Posterior vena cava (tissue), 2 donors: ENCODE measurements at regions not wholly inside any gene's neighbourhood (a gene's known extent, or its start where the extent isn't known, plus 50 kb on each side); places are given as distances from the start of the nearest gene placed in this dataset.

Experiments
- DNase-seq: peaks from one replicate; pipeline ENCODE4 v3.0.0-alpha.2; 2020; ENCODE audit warnings: low spot score
- intact Hi-C, 2 donors: fragments of 100-400 bp; cut with DNase I; formaldehyde crosslinking; loops; one replicate each; pipeline versions ENCODE4 v1.14.1 to v1.14.2; 2022 to 2023
- donor health status: DM: yes; HTN: yes; CAD: no.
- donor health status: DM: yes; HTN: yes; CAD: no.

DNA sequence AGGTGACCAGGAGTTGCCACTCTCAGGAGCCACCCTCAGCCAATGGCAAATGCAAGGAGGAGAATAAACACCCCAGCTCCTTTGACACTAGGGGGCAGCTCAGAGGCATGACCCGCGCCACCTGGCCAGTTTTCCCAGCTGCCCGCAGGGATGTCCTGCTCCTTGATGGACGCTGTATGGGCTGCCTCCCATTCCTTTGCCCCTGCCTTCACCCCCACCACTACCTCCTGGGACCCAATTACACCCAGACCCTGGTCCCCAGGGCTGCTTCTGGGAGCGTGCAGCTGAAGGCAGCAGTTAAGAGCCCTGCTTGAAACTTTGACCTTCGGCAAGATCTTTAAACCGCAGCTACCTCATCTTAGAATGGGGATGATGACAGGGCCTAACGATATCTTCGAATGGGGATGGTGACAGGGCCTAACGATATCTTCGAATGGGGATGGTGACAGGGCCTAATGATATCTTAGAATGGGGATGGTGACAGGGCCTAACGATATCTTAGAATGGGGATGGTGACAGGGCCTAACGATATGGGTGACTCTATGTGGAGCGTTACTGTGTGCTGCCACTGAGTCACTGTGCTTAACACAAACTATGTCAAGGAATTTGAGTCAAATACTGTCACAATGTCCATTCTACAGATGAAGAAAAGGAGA is 163.0 kb upstream of the KAZN start:
- DNase-seq: no peak
- intact Hi-C loops: no loop called here

DNA sequence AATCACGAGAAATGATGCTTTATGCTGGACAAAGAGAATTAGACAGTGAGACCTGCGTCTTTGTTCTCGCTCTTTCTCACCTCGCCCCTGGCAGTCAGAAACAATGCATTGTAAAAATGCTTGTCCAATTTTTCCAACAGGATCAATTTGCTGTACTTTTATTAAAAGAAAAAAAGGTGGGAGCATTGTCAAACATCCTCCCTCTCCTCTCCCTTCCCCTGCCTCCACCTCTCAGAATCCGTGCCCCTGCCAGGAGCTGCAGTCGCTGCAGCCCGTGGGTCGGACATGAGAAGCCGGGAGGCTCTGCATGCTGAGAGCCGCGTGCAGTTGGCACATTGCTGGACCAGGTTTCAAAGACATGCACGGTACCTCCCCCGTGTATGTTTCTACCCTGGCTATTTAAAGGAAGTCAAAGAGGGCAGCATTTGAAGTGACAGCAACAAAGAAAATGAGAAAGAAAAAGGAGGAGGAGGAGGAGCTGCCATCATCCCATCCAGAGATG is 161.0 kb upstream of the KAZN start:
- no peak for DNase-seq

DNA sequence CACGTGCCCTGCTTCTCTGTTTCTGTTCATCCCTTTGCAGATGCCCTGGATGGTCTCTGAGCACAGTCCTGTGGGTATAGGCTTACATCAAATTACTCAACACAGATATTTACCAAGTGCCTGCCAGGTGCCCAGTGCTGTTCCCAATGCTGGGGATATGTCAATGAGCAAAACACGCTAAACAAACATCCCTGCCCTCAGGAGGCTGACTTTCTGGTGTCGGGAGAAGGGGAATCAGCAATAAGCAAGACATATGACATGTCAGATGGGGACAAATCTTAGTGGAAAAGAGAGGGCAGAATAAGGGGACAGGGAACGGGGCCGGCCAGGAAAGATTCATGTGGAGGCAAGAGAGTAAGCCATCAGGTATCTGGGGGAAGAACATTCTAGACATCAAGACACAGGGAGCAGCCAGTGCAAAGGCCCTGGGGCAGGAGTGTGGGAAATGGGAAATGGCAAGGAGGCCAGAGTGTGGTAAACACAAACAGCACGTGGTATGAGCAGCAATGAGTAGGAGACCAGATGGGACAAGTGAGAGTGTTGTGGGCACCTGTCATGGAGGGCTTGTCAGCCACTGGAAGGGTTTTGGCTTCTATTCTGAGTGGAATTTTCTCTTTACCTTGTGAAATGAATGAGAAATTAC is 160.2 kb upstream of the KAZN start:
- no peak for DNase-seq
- intact Hi-C loops: no loop called here

More for the DNA sequence above, 161.0 kb upstream of the KAZN start:
- intact Hi-C loops: no loop called here

DNA sequence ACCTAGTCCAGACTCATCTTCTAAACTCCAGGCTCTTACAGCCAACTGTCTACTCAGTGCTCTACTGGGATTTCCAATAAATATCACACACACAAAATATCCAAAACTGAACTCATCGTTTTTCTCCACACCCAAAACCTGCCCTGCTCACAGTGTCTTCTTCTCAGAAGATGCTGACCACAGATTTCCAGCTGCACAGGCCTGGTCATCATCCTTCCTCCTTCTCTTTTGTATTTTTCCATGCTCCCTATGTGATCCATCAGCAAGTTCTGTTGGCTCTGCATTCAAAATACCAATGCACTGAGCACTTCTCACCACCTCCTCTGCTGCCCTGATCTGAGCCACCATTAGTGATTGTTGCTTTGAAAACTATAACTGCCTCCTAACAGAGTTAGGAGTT is 159.5 kb upstream of the KAZN start:
- DNase-seq: no peak
- intact Hi-C loops: no loop called here

DNA sequence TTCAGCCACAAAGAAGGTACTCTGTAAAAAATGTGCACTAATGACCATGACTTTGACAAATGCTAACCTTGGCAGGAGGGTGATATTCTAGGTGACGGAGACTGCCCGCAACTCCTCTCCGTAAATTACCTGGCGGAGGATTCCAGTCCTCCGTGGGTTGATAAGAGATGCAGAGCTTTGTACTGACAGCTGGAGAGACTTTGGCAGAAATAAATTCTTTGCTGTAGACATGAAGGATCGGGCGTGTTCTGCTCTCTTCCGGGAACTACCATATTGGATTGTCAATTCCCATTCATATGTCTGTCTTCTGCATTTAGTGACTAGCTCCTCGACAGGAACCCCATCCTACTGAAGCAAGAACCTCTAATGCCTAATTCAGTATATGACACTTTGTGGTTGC is 158.3 kb upstream of the KAZN start:
- no peak for DNase-seq
- intact Hi-C loops: no loop called here

DNA sequence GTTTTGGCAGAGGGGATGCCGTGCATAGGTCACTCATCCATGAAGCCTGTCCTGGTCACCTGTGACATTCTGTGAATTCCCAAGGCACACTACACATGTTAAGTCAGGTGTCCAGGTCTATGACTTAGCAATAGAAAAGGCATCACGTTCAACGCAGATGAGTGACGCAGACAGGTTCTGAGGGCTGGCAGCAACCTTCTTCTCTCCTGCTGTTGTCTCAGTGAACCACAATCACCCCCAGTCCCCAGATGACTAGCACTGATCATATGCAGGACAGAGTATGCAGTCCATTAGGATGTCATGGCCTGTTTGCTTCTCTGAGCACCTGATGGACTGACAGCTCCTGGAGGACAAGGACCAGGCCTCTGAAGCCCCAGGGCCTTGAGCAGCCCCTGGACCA is 157.8 kb upstream of the KAZN start:
- DNase-seq: no peak
- intact Hi-C loops: no loop called here

DNA sequence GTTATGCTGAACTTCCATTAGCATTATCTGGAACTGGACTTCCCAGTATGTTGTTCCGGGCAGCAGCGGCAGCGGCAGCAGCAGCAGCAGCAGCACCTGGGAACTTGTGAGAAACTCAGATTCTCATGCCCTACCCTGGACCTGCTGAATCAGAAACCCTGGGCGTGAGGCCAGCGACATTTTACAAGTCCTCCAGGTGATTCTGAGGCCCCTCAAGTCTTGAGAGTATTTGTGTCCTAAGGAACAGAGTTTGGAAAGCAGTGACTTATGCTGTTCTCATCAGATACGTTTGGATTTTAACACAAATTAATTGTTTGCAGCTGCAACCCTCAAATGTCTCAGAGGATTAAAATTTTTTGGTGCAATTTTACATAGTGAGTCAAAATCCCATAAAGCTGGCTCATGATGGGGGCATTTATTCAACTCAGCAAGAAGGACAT is 157.2 kb upstream of the KAZN start:
- DNase-seq: no peak

DNA sequence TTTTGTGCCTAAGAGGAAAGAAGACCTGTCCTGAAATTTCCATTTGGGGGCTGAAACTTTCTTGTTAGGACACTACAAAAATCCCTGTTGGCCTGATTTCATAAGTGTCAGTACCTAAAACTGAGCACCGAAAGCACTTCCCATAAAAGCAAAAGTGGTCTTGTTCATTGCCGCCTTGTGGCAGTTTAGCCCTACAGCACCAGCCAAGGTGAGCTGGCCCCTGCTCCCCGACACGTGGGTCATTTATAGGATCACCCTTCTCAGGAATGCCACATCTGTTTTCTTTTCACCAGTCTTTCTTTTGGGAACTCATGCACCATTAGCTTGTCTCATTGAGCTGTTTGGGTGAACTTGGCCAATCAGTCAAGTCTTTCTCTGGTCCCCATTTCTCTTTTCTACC is 155.8 kb upstream of the KAZN start:
- intact Hi-C loops: no loop called here
- DNase-seq: no peak

More for the DNA sequence above, 157.2 kb upstream of the KAZN start:
- intact Hi-C loops: no loop called here

DNA sequence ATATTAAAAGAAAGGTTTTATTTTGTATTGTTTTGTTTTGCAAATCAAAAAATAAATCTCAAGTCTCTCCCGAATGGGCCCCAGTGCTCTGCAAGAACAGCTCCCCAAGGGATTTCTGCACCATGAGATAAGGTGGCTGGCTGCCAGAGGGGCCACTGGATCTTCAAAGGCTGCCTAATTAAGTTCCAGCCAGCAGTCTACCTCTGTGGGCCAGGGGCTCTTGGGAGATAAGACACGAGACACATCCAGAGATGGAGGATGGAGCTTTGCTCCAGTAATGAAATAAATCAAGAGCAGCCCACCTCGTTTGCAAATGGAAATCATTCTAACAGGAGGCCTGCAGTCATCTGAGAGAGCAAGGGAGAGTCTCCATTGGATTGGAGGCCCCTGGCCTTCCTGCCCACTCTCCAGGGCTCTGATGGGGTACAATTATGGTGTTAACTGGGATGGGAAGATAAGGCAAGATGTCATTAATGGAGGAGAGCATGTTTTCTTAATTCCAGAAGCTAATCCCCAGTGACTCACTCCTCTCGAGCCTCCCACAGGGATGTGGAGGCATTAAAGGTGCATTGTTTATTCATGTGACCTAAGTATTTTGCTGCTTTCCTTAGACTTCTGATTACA is 155.2 kb upstream of the KAZN start:
- intact Hi-C loops: no loop called here
- DNase-seq: no peak

DNA sequence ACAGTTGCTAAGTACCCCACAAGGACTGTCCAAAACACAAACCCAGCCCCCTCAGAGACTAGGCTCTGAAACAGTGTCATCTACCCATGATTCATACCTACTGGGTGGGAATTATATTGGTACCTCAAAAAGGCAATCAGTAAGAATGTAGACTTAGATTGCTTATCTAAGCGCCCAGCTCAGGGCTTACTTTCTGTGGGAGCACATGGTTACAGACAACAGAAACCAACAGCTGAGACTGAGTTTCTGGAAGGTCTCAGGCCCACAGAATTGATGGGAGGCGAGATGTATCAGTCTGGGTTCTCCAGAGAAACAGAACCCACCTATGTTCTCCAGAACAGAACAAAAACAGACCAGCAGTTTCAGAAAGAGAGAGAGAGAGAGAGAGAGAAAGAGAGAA is 147.3 kb upstream of the KAZN start:
- intact Hi-C loops: no loop called here
- DNase-seq: no peak

DNA sequence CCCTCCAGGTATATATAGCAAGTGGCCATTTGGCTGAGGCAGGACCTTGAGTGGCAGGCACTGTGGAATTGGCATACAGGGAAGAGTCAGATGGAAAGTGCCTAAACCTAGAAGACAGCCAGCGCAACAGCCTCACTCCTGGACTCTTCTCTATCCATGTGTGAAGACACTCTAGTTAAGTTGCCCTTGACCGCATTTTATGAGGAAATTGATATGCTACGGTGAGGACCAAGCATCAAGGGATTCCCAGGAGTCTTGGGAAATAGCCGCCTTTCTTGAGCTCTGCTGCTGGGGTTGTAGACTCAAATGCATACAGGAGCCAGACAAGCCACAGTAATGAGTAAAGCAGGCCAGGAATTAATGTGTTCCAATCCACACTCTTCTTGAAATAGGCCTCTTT is 145.9 kb upstream of the KAZN start:
- intact Hi-C loops: no loop called here
- no peak for DNase-seq

DNA sequence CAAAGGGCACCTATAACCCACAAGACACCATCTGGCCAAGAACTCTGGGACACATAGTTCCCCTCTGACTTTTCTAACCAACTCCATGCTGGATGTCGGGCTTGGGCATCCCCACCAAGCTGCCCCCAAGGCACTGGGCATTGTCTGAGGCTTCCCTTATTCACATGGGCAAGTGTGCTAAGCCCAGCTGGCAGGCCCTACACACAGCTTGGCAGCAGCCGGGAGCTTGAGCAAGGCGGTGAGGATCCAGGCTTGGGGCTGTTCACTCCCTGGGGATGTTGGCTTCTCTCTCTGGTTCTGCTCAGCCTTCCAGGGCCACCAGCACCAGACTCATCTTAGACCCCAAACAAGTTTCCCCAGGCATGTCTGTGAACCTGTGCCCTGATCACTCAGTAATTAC is 138.3 kb upstream of the KAZN start:
- DNase-seq: no peak
- intact Hi-C loops: no loop called here

DNA sequence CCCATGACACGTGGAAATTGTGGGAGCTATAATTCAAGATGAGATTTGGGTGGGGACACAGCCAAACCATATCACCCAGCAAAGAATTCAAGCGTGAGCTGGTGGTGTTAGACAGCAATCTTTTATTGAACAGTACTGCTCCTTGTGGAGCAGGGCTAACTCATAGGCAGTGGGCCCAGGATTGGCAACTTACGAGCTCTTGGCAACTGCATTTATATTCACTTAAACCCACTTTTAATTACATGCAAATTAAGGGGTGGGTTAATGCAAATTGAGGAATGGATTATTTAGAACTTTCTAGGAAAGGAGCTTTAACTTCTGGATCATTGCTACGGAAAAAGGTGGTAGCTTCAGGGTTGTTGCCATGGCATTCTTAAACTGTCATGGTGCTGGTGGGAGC is 135.6 kb upstream of the KAZN start:
- intact Hi-C loops: no loop called here

DNA sequence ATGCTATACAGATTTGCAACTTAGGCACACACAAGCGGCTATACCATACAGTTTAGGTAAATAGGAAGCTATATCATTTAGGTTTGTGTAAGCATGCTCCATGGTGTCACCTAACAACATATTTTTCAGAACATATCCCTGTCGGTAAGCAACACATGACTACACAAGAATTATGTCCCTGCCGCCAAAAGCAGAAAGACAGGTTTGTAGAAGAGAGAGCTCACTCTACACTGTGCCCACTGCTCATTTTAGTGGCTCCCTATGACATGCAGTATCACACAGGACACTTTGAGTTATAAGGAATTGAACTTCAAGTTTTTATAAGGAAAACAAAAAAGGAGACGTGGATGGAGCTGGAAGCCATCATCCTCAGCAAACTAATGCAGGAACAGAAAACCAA is 132.5 kb upstream of the KAZN start:
- intact Hi-C loops: no loop called here
- no peak for DNase-seq

More for the DNA sequence above, 135.6 kb upstream of the KAZN start:
- no peak for DNase-seq

DNA sequence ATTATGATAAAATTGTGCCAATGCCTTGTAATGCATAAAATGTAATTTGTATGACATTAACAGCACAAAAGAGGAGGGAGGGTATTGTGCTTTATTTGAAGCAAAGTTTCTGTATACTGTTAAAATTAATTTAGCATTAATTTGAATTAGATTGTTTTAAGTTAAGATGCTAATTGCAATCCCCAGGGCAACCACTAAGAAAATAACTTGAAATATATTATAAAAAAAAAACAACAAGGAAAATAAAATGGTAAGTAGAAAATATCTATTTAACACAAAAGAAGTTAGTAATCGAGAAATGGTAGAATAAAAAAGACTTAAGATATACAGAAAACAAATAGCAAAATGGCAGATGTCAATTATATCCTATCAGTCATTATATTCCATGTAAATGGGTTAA is 131.4 kb upstream of the KAZN start:
- DNase-seq: no peak
- intact Hi-C loops: no loop called here

DNA sequence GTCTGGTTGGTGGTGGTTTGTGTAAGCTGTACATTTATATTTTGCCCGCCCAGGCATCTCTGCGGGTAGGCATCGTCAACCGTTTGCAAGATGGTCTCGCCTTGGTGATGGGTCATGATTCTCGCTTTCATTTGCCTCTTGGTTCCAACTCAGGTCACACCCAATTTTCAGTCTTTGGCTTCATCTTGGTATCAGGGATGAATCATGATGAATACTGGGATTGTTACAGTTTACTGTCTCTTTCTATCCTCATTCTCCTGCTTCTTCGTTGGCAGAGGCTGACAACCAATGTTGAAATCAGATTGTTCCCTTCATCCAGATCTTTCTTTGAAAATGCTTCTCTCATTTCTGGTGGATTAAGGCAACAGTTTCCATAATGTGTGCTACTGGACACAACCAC is 129.7 kb upstream of the KAZN start:
- intact Hi-C loops: no loop called here
- DNase-seq: no peak

DNA sequence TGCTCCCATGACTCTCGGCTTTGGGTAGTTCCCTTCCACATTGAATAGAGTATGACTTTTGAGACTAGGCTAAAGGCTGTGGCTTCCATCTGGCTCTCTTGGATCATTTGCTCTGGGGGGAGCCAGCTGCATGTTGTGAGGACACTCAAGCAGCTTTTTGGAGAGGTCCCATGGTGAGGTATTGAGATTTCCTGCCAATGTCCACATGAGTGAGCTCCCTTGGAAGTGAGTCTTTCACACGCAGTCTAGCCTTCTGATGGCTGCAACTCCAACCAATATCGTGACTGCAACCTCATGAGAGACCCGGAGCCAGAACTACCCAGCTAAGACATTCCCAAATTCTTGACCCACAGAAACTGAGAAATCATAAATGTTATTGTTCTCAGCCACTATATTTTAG is 127.7 kb upstream of the KAZN start:
- intact Hi-C loops: no loop called here
- DNase-seq: no peak

DNA sequence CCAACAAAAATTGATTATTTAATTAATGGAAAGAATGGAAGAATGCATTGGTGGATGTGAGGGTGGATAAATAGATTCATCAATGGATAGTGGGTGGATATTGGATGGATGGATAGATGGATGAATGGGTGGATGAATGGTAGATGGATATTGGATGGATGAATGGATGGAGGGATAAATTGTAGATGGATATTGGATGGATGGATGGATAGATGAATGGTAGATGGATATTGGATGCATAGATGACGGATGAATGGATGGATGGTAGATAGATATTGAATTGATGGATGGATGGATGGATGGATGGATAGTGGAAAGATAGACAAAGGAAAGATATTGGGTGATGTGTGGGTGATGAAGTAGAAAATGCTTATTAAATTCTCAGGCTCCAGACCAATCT is 123.6 kb upstream of the KAZN start:
- DNase-seq: no peak
- intact Hi-C loops: no loop called here

DNA sequence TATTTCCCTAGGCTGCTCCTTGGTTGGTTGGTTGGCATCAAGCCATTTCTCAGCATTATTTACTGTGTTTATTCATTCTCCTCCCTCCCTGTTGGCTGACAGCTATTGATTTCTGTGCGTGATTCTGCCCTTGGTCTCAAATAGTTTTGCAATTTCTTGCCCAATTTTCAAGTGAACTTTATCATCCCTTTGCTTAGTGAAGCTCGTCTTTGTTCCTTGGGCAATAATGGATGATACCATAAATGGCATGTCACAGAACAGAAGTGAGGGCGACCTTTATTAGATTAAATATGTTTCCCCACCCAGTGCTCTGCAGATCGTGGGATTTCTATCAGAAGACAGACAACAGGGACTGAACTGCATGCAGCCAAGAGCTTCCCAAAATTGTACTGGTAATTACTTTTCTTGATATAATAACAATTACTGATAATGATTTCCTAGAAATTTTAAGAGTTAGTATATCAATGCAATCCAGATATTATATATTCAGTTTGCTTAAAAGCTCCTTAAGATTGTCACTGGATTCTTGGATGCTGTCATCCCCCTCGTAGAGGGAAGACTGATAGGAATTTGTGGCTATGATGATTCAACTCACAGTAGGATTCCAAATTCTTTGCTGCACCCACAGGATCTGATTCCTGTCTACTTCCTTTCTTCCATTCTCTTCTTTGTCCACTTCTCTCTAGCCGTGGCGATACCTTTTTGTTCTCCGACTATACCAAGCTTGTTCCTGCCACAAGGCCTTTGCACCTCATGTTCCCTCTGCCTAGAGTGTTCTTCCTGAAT is 122.1 kb upstream of the KAZN start:
- intact Hi-C loops: no loop called here
- DNase-seq: no peak

DNA sequence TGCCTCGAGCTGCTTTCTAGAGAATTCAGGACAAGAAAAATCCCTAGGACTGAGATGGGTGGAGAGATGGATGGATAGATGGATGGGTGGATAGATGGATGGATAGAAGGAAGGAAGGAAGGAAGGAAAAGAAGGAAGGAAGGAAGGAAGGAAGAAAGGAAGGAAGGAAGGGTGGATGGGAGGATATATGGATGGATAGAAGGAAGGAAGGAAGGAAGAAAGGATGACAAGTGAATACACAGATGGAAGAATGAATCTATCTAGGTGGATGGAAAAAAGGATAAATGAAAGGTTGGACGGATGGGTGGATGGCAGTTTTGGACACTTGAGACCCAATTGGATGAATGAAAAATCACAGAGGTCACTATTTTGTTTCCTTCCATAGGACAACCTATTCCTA is 120.4 kb upstream of the KAZN start:
- intact Hi-C loops: no loop called here
- no peak for DNase-seq
